ENCODE measurements at regions not wholly inside any gene's neighbourhood (a gene's known extent, or its start where the extent isn't known, plus 50 kb on each side); places are given as distances from the start of the nearest gene placed in this dataset.

GRCh38 chr1:234536741-234537140 is 57.8 kb upstream of the TARBP1 start:
- DNase-seq (ENCODE audit: low spot score) = no peak

DNA sequence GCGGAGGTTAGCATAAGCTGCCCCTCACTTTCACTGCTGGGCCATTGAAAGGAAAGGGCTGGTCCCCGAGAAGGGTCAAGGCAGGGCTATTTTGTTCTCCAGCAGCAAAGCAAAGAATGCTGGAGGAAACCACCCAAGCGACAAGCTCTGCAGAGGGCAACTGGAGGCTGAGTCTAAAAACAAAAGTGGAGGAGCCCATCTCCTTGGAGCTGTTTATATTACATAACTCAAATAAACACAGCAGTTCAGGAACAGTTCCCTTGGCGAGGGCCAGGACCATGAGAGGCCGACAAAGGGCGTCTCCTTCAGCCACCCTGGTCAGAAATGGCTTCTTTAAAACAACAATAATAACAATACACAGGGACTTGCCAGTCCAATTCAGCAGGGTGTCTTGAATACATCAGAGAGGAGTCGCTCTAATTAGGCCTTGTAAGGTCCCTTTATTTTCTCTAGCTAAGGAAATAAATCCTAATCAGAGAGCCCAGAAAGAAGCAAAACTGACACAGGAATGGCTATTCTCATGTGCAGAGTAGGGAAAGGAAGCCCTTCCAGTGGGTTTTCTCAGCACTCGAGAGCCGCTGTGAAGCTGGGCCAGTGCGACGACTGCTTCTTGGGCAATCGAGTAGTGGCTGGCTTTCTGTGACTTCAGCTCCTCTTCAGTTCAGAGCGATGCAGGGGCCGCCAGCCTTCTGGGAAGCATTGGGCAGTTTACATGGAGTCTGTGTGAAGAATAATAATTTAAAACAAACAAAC is 57.0 kb upstream of the TARBP1 start:
- DNase-seq (ENCODE audit: low spot score) = no peak

DNA sequence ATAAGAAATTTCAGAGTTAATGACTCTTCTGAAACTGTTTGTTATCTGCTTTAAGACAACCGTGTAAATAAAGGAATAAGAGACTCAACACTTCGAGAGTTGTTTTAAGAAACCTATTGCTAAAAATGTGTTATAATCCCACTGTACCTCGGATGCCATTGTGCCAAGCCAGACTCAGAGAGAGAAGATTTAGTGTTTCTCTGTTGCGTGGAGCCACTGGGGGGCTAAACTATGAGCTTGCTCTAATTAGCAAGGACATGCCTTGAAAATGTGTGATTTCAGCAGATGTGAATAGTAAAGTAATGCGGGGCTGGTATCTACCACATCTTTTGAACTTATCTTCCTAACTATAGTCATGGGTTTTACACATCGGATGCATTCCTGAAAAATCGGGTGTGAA is 56.2 kb upstream of the TARBP1 start:
- DNase-seq (ENCODE audit: low spot score) = no peak

- no peak for DNase-seq (ENCODE audit: low spot score)
Observed at GRCh38 chr1:234533975-234534876, 55.2 kb upstream of the TARBP1 start.

DNA sequence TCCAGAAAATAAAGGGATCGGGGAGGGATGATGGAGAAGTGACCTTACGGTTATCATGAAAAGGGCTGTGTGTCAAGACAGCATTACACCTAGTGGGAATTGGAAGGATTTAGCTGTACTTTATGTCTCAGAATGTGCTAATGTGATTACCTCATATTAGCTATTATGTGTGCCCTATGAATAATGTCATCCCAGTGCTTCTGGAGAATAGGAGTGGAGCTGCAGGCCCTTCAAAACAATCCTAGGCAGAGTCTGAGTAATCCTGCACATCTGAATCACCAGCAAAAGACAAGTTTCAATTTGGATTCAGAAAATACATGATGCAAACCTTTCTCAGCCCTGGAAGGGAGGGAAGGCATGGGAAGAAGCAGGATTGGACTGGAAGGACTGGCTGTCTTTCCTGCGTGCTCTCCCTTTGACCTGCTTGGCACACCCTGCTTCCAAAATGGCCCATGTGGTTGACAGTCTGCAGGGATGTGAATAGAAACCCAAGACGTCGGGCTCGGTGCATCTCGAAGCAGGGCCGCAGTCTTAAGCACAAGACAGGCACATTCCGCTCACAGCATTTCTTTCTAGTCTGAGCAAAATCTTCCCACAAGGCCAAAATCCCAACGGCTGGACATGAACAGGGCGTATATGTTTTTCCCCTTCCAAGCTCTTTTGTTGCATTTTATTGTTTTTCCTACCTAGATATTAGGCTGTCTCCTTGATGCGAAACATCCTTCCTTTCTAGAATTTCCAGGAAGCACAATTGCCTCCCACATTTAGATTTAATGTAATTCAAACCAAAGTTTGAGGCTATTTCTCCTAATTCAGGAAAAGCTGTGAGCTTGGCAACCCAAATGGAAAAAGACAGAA is 54.3 kb upstream of the TARBP1 start:
- no peak for DNase-seq (ENCODE audit: low spot score)

- no peak for DNase-seq (ENCODE audit: low spot score)
Observed at GRCh38 chr1:234532503-234532922, 53.5 kb upstream of the TARBP1 start.

GRCh38 chr1:234531151-234531635 is 52.2 kb upstream of the TARBP1 start:
- DNase-seq (ENCODE audit: low spot score) = no peak

GRCh38 chr1:234530672-234531071 is 51.7 kb upstream of the TARBP1 start:
- no peak for DNase-seq (ENCODE audit: low spot score)

DNA sequence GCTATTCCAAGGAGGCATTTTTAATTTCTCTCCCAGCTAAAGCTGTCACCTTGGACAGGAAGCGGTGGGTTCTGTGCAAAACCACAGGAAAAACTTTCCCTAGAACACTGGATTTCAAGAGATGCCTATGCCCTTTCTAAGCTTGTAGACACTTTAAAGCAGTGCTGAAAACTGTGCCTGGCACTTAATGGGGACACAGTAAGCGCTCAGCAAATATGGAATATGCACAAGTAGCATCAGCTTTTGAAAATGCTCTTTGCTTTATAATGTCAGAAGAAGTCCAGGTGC is 50.9 kb upstream of the TARBP1 start:
- DNase-seq (ENCODE audit: low spot score) = no peak

DNA sequence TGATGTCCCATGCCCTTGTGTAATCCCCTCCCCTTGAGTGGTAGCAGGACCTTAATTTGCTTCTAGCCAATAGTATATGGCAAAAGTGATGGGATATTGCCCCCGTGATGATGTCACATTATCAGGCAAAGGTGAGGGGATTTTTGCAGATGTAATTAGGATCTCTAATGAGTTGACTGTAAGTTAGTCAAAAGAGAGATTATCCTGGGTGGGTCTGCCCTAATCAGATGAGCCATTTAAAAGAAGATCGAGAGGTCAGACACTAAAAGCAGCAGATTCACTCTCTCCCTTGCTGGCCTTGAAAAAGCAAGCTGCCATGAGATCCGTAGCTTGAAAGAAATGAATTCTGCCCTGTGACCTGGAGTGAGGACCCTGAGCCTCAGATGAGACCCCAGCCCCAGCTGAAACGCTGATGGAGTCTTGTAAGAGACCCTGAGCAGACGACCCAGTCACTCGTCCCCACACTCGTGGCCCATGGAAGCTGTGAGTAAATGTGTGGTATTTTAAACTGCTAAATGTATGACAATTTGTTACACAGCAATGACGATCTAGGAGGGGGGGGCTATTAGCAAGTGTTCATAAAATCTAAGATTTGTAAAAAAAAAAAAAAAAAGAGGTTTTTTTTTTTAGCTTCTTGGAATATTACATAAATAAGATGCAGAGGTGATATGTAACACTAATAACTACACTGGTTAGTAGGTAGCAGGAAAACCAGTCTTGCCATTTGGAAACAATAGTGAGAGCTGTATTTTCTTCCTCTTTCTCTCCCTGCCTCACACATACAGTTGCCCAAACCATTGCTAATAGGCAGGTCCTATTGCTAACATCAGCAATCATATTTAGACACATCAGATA is 50.3 kb upstream of the TARBP1 start:
- DNase-seq (ENCODE audit: low spot score) = no peak

All from hematopoietic multipotent progenitor cell treated with erythropoietin and hydrocortisone succinate and interleukin-3 and kit ligand, for 17 days (in vitro differentiated cells).